Neural cell (in vitro differentiated cells): ENCODE measurements at regions not wholly inside any gene's neighbourhood (a gene's known extent, or its start where the extent isn't known, plus 50 kb on each side); places are given as distances from the start of the nearest gene placed in this dataset.

Experiments
- CTCF ChIP-seq: fragments of 450-650 bp; IDR thresholded peaks from 2 replicates; pipeline ENCODE4 v1.5.1; 2014; ENCODE audit warnings: antibody characterized with exemption, mild to moderate bottlenecking, moderate library complexity; ENCODE audit not compliant: poor library complexity, severe bottlenecking
- EP300 ChIP-seq: fragments of 450-650 bp; conservative IDR thresholded peaks from 2 replicates; pipeline ENCODE4 v1.6.1; 2014; ENCODE audit warnings: antibody characterized with exemption, mild to moderate bottlenecking, moderate library complexity; ENCODE audit not compliant: poor library complexity, severe bottlenecking
- EZH2 ChIP-seq: fragments of 200-600, 300-800 bp; shearing (Covaris generic), sonication (generic); IDR thresholded peaks from 2 replicates; pipeline ENCODE4 v1.6.1; 2014; ENCODE audit warnings: antibody characterized with exemption, low read length, borderline replicate concordance, mild to moderate bottlenecking; ENCODE audit not compliant: insufficient read depth, poor library complexity, severe bottlenecking
- MXI1 ChIP-seq: fragments of 450-650 bp; conservative IDR thresholded peaks from 2 replicates; pipeline ENCODE4 v1.6.1; 2014; ENCODE audit warnings: antibody characterized with exemption, mild to moderate bottlenecking; ENCODE audit not compliant: poor library complexity, severe bottlenecking
- POLR2AphosphoS5 ChIP-seq: IDR thresholded peaks from 2 replicates; pipeline ENCODE4 v1.6.1; 2012
- RAD21 ChIP-seq: fragments of 450-650 bp; conservative IDR thresholded peaks from 2 replicates; pipeline ENCODE4 v1.6.1; 2014; ENCODE audit warnings: antibody characterized with exemption, mild to moderate bottlenecking, moderate library complexity
- REST ChIP-seq: IDR thresholded peaks from 2 replicates; pipeline ENCODE4 v1.6.1; 2012; ENCODE audit warnings: borderline replicate concordance
- SMC3 ChIP-seq: fragments of 450-650 bp; conservative IDR thresholded peaks from 2 replicates; pipeline ENCODE4 v1.6.1; 2014; ENCODE audit warnings: antibody characterized with exemption, mild to moderate bottlenecking, moderate library complexity; ENCODE audit not compliant: poor library complexity
- TAF1 ChIP-seq: IDR thresholded peaks from 2 replicates; pipeline ENCODE4 v1.6.1; 2012; ENCODE audit warnings: low read depth

- no peak for TF ChIP-seq CTCF
- TF ChIP-seq POLR2AphosphoS5 = no peak
- TF ChIP-seq EZH2 = no peak
- no peak for TF ChIP-seq MXI1
- no peak for TF ChIP-seq TAF1
- no peak for TF ChIP-seq EP300
- no peak for TF ChIP-seq RAD21
- no peak for TF ChIP-seq REST
- TF ChIP-seq SMC3 = no peak
Measured at GRCh38 chr4:84099599-84099998, 399.5 kb downstream of the NKX6-1 start.
